Stimulated activated CD4-positive, alpha-beta T cell treated with anti-CD3 and anti-CD28 coated beads, TNF-alpha, amount 100 ng/mL, for 1 hour (primary cell): ENCODE measurements at regions not wholly inside any gene's neighbourhood (a gene's known extent, or its start where the extent isn't known, plus 50 kb on each side); places are given as distances from the start of the nearest gene placed in this dataset.
"Not testable (repeated sequence)": the region's sequence is repeated elsewhere in the genome, so short reads cannot be mapped to it uniquely, and the experiment has no call there.

Source experiments
- DNase-seq, 3 donors: peaks; one replicate each; pipeline ENCODE4 v3.0.0-alpha.2; 2020; ENCODE audit warnings: low read depth in 3 of 3, low spot score in 1 of 3

- DNase-seq, result no peak
Observed at GRCh38 chr6:138656364-138657064, 117.1 kb upstream of the CCDC28A start.

GRCh38 chr6:138657065-138657425 lies 116.5 kb upstream of the CCDC28A start:
- DNase-seq, result no peak

GRCh38 chr6:138659998-138660397 lies 113.6 kb upstream of the CCDC28A start:
- no peak for DNase-seq

GRCh38 chr6:138662471-138662870 lies 111.1 kb upstream of the CCDC28A start:
- no peak for DNase-seq

- no peak for DNase-seq
Observed at GRCh38 chr6:138663892-138664291, 109.7 kb upstream of the CCDC28A start.

GRCh38 chr6:138664745-138665144 lies 108.8 kb upstream of the CCDC28A start:
- DNase-seq, result no peak

GRCh38 chr6:138666636-138667035 lies 106.9 kb upstream of the CCDC28A start:
- no peak for DNase-seq

GRCh38 chr6:138667408-138667807 lies 106.2 kb upstream of the CCDC28A start:
- no peak for DNase-seq

- DNase-seq, result no peak
Observed at GRCh38 chr6:138671351-138671750, 102.2 kb upstream of the CCDC28A start.

- no peak for DNase-seq
Observed at GRCh38 chr6:138673346-138674014, 100.1 kb upstream of the CCDC28A start.

GRCh38 chr6:138674444-138674843 lies 99.1 kb upstream of the CCDC28A start:
- not testable (repeated sequence) for DNase-seq

GRCh38 chr6:138677538-138677937 lies 96.0 kb upstream of the CCDC28A start:
- DNase-seq, result no peak

- no peak for DNase-seq
Observed at GRCh38 chr6:138678168-138678567, 95.4 kb upstream of the CCDC28A start.

- no peak for DNase-seq
Observed at GRCh38 chr6:138680085-138680484, 93.5 kb upstream of the CCDC28A start.

GRCh38 chr6:138681627-138682026 lies 91.9 kb upstream of the CCDC28A start:
- no peak for DNase-seq

GRCh38 chr6:138682704-138683527 lies 90.7 kb upstream of the CCDC28A start:
- DNase-seq, result no peak

GRCh38 chr6:138685257-138685656 lies 88.3 kb upstream of the CCDC28A start:
- no peak for DNase-seq

GRCh38 chr6:138685781-138686180 lies 87.8 kb upstream of the CCDC28A start:
- no peak for DNase-seq

- no peak for DNase-seq
Observed at GRCh38 chr6:138688580-138688979, 85.0 kb upstream of the CCDC28A start.

- no peak for DNase-seq
Observed at GRCh38 chr6:138689849-138690248, 83.7 kb upstream of the CCDC28A start.

GRCh38 chr6:138690975-138691594 lies 82.5 kb upstream of the CCDC28A start:
- DNase-seq, result no peak
